ENCODE measurements at regions not wholly inside any gene's neighbourhood (a gene's known extent, or its start where the extent isn't known, plus 50 kb on each side); places are given as distances from the start of the nearest gene placed in this dataset.

GRCh38 chr5:71783891-71784290 is 64.8 kb downstream of the CARTPT start:
- no peak for TF ChIP-seq CTCF (conservative IDR thresholded peaks at IDR 0.05 in 1 of 2, IDR thresholded peaks at IDR 0.05 in 1 of 2; ENCODE audit: extremely low read depth in 1 of 2, insufficient read depth in 1 of 2, low read depth in 1 of 2, low read length in 2 of 2)
- no peak for TF ChIP-seq EZH2 (IDR thresholded peaks at IDR 0.05; ENCODE audit: borderline replicate concordance, low read length)
